GM23338 (cell line): ENCODE measurements at regions not wholly inside any gene's neighbourhood (a gene's known extent, or its start where the extent isn't known, plus 50 kb on each side); places are given as distances from the start of the nearest gene placed in this dataset.

Experiments
- ATAC-seq: fragments of 200-7000 bp; cut with Tn5 transposase; 3 replicates; pipeline ENCODE4 v1.9.1; 2020
- DNase-seq: peaks from one replicate; pipeline ENCODE4 v3.0.0-alpha.2; 2015; ENCODE audit warnings: low spot score
- H2AFZ ChIP-seq: fragments of 200-600 bp; sonication (generic); 2 replicates; pipeline ENCODE4 v1.8.0; 2016; ENCODE audit warnings: antibody characterized with exemption, mild to moderate bottlenecking, moderate library complexity
- H3F3A ChIP-seq: fragments of 200-600 bp; sonication (generic); replicated peaks from 2 replicates; pipeline ENCODE4 v1.8.0; 2017; ENCODE audit warnings: antibody characterized with exemption, mixed run types, low read depth
- H3K27ac ChIP-seq: fragments of 200-600 bp; sonication (generic); 2 replicates; pipeline ENCODE4 v1.6.1; 2016; ENCODE audit warnings: low read depth
- H3K27me3 ChIP-seq: fragments of 200-600 bp; sonication (generic); 2 replicates; pipeline ENCODE4 v1.8.0; 2016; ENCODE audit warnings: mild to moderate bottlenecking, mixed run types, moderate library complexity; ENCODE audit not compliant: insufficient read depth
- H3K36me3 ChIP-seq: fragments of 200-600 bp; sonication (generic); 2 replicates; pipeline ENCODE4 v1.8.0; 2016; ENCODE audit warnings: mild to moderate bottlenecking; ENCODE audit not compliant: insufficient read depth
- H3K4me1 ChIP-seq: fragments of 200-600 bp; sonication (generic); 2 replicates; pipeline ENCODE4 v1.8.0; 2016; ENCODE audit warnings: mild to moderate bottlenecking, moderate library complexity; ENCODE audit not compliant: insufficient read depth
- H3K4me2 ChIP-seq: fragments of 200-600 bp; sonication (generic); 2 replicates; pipeline ENCODE4 v1.7.1; 2017; ENCODE audit warnings: mixed run types
- H3K4me3 ChIP-seq: fragments of 200-600 bp; sonication (generic); 2 replicates; pipeline ENCODE4 v1.6.1; 2016; ENCODE audit warnings: mixed run types
- H3K79me2 ChIP-seq: fragments of 200-600 bp; sonication (generic); replicated peaks from 2 replicates; pipeline ENCODE4 v1.8.0; 2017; ENCODE audit warnings: mild to moderate bottlenecking; ENCODE audit not compliant: insufficient read depth
- H3K9me2 ChIP-seq: fragments of 200-600 bp; sonication (generic); 2 replicates; pipeline ENCODE4 v1.8.0; 2017; ENCODE audit not compliant: insufficient read depth
- H4K20me1 ChIP-seq: fragments of 200-600 bp; sonication (generic); replicated peaks from 2 replicates; pipeline ENCODE4 v1.8.0; 2017; ENCODE audit warnings: mild to moderate bottlenecking; ENCODE audit not compliant: insufficient read depth
- H3K27ac Mint-ChIP-seq: 2 replicates; pipeline ENCODE4 v1.8.0; 2020; ENCODE audit warnings: inconsistent platforms, mild to moderate bottlenecking, moderate library complexity, mixed read lengths
- H3K27me3 Mint-ChIP-seq: 3 replicates; pipeline ENCODE4 v1.8.0; 2022; ENCODE audit warnings: low read depth, mild to moderate bottlenecking, moderate library complexity, mixed read lengths, inconsistent platforms; ENCODE audit not compliant: insufficient read depth, poor library complexity
- H3K36me3 Mint-ChIP-seq: 3 replicates; pipeline ENCODE4 v1.8.0; 2021; ENCODE audit warnings: low read depth, mild to moderate bottlenecking, inconsistent platforms, moderate library complexity, mixed read lengths
- H3K4me1 Mint-ChIP-seq: 3 replicates; pipeline ENCODE4 v1.8.0; 2020; ENCODE audit warnings: mild to moderate bottlenecking, inconsistent platforms, mixed read lengths
- H3K4me3 Mint-ChIP-seq: 3 replicates; pipeline ENCODE4 v1.8.0; 2021; ENCODE audit warnings: moderate library complexity, mild to moderate bottlenecking, inconsistent platforms, mixed read lengths
- H3K9me3 Mint-ChIP-seq: 3 replicates; pipeline ENCODE4 v1.8.0; 2020; ENCODE audit warnings: moderate library complexity, mild to moderate bottlenecking, inconsistent platforms, mixed read lengths
- EZH2 ChIP-seq: fragments of 200-600 bp; sonication (generic); IDR thresholded peaks from one replicate; pipeline ENCODE4 v1.8.0; 2017; ENCODE audit warnings: antibody characterized with exemption, mild to moderate bottlenecking, low read depth; ENCODE audit not compliant: unreplicated experiment
- STAT1 ChIP-seq: IDR thresholded peaks from one replicate; pipeline ENCODE4 v1.6.1; 2016; ENCODE audit warnings: antibody characterized with exemption; ENCODE audit not compliant: unreplicated experiment
- TF ChIP-seq, protein P1 (sequence below): fragments of 250-450 bp; sonication (Bioruptor Pico); IDR thresholded peaks from 2 replicates; pipeline ENCODE4 v1.5.0; 2020; ENCODE audit warnings: mild to moderate bottlenecking, moderate library complexity
- TF ChIP-seq, protein P2 (sequence below), 2 experiments: fragments of 200-600 bp in 1 of 2; sonication (generic) in 1 of 2; conservative IDR thresholded peaks; 2 replicates each; pipeline versions ENCODE4 v1.5.1 to v1.6.1; 2016 to 2017; ENCODE audit warnings: antibody characterized with exemption in 2 of 2, low read depth in 2 of 2, mild to moderate bottlenecking in 2 of 2, moderate library complexity in 1 of 2

DNA sequence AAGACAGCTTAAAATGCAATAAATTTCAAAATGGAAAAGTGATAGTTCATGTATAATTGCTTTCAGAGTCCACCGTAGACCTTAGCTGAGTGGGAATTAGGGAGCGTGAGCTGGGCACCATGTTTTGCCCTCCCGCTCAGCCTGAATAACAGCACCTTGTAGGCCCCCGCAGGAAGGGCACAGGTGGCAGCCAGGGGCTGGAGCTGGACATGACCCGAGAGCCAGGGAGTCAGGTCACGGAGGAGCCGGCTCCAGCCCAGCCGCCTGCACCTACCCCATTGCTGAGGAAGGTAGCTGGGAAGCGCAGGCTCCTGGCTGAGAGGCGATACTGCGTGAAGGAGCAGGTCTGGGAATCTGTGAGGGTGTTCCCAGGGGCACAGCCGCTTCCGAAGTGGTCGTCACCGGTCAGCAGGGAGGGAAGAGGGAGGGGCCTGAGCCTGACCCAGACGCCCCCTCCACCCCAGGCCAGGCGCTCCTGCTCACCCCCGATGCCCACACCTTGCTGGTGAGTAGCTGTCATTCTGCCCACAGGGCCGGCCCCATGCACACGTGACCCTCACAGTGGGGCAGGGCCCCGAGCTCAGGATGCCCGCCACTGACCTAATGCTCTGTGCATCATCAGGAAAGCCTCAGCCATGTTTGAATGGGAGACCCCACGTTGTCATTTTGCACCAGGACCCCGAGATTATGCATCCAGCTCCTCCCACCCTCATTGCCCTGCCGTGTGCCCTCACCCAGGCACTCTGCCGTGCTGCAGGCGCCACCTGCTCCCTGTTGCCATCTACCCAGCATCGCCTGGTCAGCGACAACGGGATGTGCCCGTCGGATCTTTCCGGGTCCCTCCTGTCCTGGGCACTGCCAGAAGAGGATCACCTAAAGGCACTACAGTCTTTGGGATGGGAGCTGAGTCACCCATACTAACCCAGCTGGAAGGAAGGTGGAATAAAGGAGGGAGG is 129.2 kb upstream of the TCERG1L start:
- DNase-seq = no peak
- no peaks in the 10 kb centered on the region for H3K36me3 ChIP-seq
- H3K4me3 ChIP-seq = no peak overlapping the region
- no peaks in the 10 kb centered on the region for H3K9me2 ChIP-seq
- no peak overlapping the region for H3K27ac Mint-ChIP-seq
- H3K4me1 ChIP-seq = no peaks in the 10 kb centered on the region
- ATAC-seq = no peak
- H3K27me3 ChIP-seq = no peaks in the 10 kb centered on the region
- H3F3A ChIP-seq = no peaks in the 10 kb centered on the region
- no peak overlapping the region for H3K4me3 Mint-ChIP-seq
- no peak for TF ChIP-seq STAT1
- TF ChIP-seq, protein P1, sequence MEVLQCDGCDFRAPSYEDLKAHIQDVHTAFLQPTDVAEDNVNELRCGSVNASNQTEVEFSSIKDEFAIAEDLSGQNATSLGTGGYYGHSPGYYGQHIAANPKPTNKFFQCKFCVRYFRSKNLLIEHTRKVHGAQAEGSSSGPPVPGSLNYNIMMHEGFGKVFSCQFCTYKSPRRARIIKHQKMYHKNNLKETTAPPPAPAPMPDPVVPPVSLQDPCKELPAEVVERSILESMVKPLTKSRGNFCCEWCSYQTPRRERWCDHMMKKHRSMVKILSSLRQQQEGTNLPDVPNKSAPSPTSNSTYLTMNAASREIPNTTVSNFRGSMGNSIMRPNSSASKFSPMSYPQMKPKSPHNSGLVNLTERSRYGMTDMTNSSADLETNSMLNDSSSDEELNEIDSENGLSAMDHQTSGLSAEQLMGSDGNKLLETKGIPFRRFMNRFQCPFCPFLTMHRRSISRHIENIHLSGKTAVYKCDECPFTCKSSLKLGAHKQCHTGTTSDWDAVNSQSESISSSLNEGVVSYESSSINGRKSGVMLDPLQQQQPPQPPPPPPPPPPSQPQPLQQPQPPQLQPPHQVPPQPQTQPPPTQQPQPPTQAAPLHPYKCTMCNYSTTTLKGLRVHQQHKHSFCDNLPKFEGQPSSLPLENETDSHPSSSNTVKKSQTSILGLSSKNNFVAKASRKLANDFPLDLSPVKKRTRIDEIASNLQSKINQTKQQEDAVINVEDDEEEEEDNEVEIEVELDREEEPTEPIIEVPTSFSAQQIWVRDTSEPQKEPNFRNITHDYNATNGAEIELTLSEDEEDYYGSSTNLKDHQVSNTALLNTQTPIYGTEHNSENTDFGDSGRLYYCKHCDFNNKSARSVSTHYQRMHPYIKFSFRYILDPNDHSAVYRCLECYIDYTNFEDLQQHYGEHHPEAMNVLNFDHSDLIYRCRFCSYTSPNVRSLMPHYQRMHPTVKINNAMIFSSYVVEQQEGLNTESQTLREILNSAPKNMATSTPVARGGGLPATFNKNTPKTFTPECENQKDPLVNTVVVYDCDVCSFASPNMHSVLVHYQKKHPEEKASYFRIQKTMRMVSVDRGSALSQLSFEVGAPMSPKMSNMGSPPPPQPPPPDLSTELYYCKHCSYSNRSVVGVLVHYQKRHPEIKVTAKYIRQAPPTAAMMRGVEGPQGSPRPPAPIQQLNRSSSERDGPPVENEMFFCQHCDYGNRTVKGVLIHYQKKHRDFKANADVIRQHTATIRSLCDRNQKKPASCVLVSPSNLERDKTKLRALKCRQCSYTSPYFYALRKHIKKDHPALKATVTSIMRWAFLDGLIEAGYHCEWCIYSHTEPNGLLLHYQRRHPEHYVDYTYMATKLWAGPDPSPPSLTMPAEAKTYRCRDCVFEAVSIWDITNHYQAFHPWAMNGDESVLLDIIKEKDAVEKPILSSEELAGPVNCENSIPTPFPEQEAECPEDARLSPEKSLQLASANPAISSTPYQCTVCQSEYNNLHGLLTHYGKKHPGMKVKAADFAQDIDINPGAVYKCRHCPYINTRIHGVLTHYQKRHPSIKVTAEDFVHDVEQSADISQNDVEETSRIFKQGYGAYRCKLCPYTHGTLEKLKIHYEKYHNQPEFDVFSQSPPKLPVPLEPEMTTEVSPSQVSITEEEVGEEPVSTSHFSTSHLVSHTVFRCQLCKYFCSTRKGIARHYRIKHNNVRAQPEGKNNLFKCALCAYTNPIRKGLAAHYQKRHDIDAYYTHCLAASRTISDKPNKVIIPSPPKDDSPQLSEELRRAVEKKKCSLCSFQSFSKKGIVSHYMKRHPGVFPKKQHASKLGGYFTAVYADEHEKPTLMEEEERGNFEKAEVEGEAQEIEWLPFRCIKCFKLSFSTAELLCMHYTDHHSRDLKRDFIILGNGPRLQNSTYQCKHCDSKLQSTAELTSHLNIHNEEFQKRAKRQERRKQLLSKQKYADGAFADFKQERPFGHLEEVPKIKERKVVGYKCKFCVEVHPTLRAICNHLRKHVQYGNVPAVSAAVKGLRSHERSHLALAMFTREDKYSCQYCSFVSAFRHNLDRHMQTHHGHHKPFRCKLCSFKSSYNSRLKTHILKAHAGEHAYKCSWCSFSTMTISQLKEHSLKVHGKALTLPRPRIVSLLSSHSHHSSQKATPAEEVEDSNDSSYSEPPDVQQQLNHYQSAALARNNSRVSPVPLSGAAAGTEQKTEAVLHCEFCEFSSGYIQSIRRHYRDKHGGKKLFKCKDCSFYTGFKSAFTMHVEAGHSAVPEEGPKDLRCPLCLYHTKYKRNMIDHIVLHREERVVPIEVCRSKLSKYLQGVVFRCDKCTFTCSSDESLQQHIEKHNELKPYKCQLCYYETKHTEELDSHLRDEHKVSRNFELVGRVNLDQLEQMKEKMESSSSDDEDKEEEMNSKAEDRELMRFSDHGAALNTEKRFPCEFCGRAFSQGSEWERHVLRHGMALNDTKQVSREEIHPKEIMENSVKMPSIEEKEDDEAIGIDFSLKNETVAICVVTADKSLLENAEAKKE (CRISPR knock-in tag) = no peak
- no peak for TF ChIP-seq EZH2
- TF ChIP-seq, protein P2, sequence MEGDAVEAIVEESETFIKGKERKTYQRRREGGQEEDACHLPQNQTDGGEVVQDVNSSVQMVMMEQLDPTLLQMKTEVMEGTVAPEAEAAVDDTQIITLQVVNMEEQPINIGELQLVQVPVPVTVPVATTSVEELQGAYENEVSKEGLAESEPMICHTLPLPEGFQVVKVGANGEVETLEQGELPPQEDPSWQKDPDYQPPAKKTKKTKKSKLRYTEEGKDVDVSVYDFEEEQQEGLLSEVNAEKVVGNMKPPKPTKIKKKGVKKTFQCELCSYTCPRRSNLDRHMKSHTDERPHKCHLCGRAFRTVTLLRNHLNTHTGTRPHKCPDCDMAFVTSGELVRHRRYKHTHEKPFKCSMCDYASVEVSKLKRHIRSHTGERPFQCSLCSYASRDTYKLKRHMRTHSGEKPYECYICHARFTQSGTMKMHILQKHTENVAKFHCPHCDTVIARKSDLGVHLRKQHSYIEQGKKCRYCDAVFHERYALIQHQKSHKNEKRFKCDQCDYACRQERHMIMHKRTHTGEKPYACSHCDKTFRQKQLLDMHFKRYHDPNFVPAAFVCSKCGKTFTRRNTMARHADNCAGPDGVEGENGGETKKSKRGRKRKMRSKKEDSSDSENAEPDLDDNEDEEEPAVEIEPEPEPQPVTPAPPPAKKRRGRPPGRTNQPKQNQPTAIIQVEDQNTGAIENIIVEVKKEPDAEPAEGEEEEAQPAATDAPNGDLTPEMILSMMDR (conservative IDR thresholded peaks at IDR 0.05; ENCODE audit: low read depth in 2 of 2) = no peak
- H3K4me1 Mint-ChIP-seq = no peaks in the 10 kb centered on the region
- H3K36me3 Mint-ChIP-seq = peaks cover 25% of the 10 kb centered on the region
- H4K20me1 ChIP-seq = no peaks in the 10 kb centered on the region
- peaks cover 13% of the 10 kb centered on the region for H3K27me3 Mint-ChIP-seq
- no peak overlapping the region for H2AFZ ChIP-seq
- H3K4me2 ChIP-seq = no peak overlapping the region
- no peak overlapping the region for H3K27ac ChIP-seq
- no peaks in the 10 kb centered on the region for H3K79me2 ChIP-seq
- H3K9me3 Mint-ChIP-seq = peaks cover 93% of the 10 kb centered on the region
